ENCODE measurements at regions not wholly inside any gene's neighbourhood (a gene's known extent, or its start where the extent isn't known, plus 50 kb on each side); places are given as distances from the start of the nearest gene placed in this dataset.

GRCh38 chr17:71679832-71680231, 441.0 kb upstream of the SOX9 start:
- Histone ChIP-seq H3K9ac (ENCODE audit: low read length) (no peak overlapping the region), H3K27ac (ENCODE audit: low read depth, low read length) (no peak overlapping the region), H3K4me3 (ENCODE audit: low read length) (no peak overlapping the region), H3K36me3 (ENCODE audit: control insufficient read depth, insufficient read depth, low read length) (no peaks in the 10 kb centered on the region), H3K4me1 (ENCODE audit: control insufficient read depth, insufficient read depth, low read length) (no peaks in the 10 kb centered on the region), H3K27me3 (ENCODE audit: control insufficient read depth, insufficient read depth, low read length) (no peaks in the 10 kb centered on the region)

- Histone ChIP-seq H3K36me3 (ENCODE audit: control insufficient read depth, insufficient read depth, low read length) (no peaks in the 10 kb centered on the region), H3K9ac (ENCODE audit: low read length) (no peak overlapping the region), H3K4me3 (ENCODE audit: low read length) (no peak overlapping the region), H3K4me1 (ENCODE audit: control insufficient read depth, insufficient read depth, low read length) (no peaks in the 10 kb centered on the region), H3K27me3 (ENCODE audit: control insufficient read depth, insufficient read depth, low read length) (no peaks in the 10 kb centered on the region), H3K27ac (ENCODE audit: low read depth, low read length) (no peak overlapping the region)
Observed at GRCh38 chr17:71681427-71682173, 439.2 kb upstream of the SOX9 start.

GRCh38 chr17:71682174-71682494, 438.7 kb upstream of the SOX9 start:
- Histone ChIP-seq H3K27ac (ENCODE audit: low read depth, low read length) (no peak overlapping the region), H3K4me1 (ENCODE audit: control insufficient read depth, insufficient read depth, low read length) (no peaks in the 10 kb centered on the region)

GRCh38 chr17:71689782-71690181, 431.0 kb upstream of the SOX9 start:
- Histone ChIP-seq H3K27me3 (ENCODE audit: control insufficient read depth, insufficient read depth, low read length) (no peaks in the 10 kb centered on the region), H3K4me3 (ENCODE audit: low read length) (no peak overlapping the region), H3K9ac (ENCODE audit: low read length) (no peak overlapping the region), H3K4me1 (ENCODE audit: control insufficient read depth, insufficient read depth, low read length) (no peaks in the 10 kb centered on the region), H3K27ac (ENCODE audit: low read depth, low read length) (no peak overlapping the region), H3K36me3 (ENCODE audit: control insufficient read depth, insufficient read depth, low read length) (no peaks in the 10 kb centered on the region)

More at GRCh38 chr17:71682174-71682494, 438.7 kb upstream of the SOX9 start:
- Histone ChIP-seq H3K9ac (ENCODE audit: low read length) (no peak overlapping the region), H3K4me3 (ENCODE audit: low read length) (no peak overlapping the region), H3K36me3 (ENCODE audit: control insufficient read depth, insufficient read depth, low read length) (no peaks in the 10 kb centered on the region), H3K27me3 (ENCODE audit: control insufficient read depth, insufficient read depth, low read length) (no peaks in the 10 kb centered on the region)

GRCh38 chr17:71699907-71700306, 420.9 kb upstream of the SOX9 start:
- H3K36me3 ChIP-seq (ENCODE audit: control insufficient read depth, insufficient read depth, low read length): no peaks in the 10 kb centered on the region
- H3K9ac ChIP-seq (ENCODE audit: low read length): no peak overlapping the region
- no peak overlapping the region for H3K4me3 ChIP-seq (ENCODE audit: low read length)
- H3K27me3 ChIP-seq (ENCODE audit: control insufficient read depth, insufficient read depth, low read length): no peaks in the 10 kb centered on the region
- no peaks in the 10 kb centered on the region for H3K4me1 ChIP-seq (ENCODE audit: control insufficient read depth, insufficient read depth, low read length)
- no peak overlapping the region for H3K27ac ChIP-seq (ENCODE audit: low read depth, low read length)

- H3K36me3 ChIP-seq (ENCODE audit: control insufficient read depth, insufficient read depth, low read length): no peaks in the 10 kb centered on the region
- H3K27me3 ChIP-seq (ENCODE audit: control insufficient read depth, insufficient read depth, low read length): no peaks in the 10 kb centered on the region
- H3K27ac ChIP-seq (ENCODE audit: low read depth, low read length): no peak overlapping the region
- no peaks in the 10 kb centered on the region for H3K4me1 ChIP-seq (ENCODE audit: control insufficient read depth, insufficient read depth, low read length)
- H3K4me3 ChIP-seq (ENCODE audit: low read length): no peak overlapping the region
- no peak overlapping the region for H3K9ac ChIP-seq (ENCODE audit: low read length)
Observed at GRCh38 chr17:71703701-71704100, 417.1 kb upstream of the SOX9 start.

- Histone ChIP-seq H3K27ac (ENCODE audit: low read depth, low read length) (no peak overlapping the region), H3K36me3 (ENCODE audit: control insufficient read depth, insufficient read depth, low read length) (no peaks in the 10 kb centered on the region), H3K4me1 (ENCODE audit: control insufficient read depth, insufficient read depth, low read length) (no peaks in the 10 kb centered on the region), H3K9ac (ENCODE audit: low read length) (no peak overlapping the region), H3K4me3 (ENCODE audit: low read length) (no peak overlapping the region), H3K27me3 (ENCODE audit: control insufficient read depth, insufficient read depth, low read length) (no peaks in the 10 kb centered on the region)
Observed at GRCh38 chr17:71709271-71709890, 411.4 kb upstream of the SOX9 start.

- Histone ChIP-seq H3K27me3 (ENCODE audit: control insufficient read depth, insufficient read depth, low read length) (no peaks in the 10 kb centered on the region), H3K4me1 (ENCODE audit: control insufficient read depth, insufficient read depth, low read length) (no peaks in the 10 kb centered on the region), H3K27ac (ENCODE audit: low read depth, low read length) (no peak overlapping the region), H3K4me3 (ENCODE audit: low read length) (no peak overlapping the region), H3K36me3 (ENCODE audit: control insufficient read depth, insufficient read depth, low read length) (no peaks in the 10 kb centered on the region), H3K9ac (ENCODE audit: low read length) (no peak overlapping the region)
Observed at GRCh38 chr17:71709946-71710345, 410.9 kb upstream of the SOX9 start.

GRCh38 chr17:71710816-71711215, 410.0 kb upstream of the SOX9 start:
- Histone ChIP-seq H3K4me1 (ENCODE audit: control insufficient read depth, insufficient read depth, low read length) (no peaks in the 10 kb centered on the region), H3K9ac (ENCODE audit: low read length) (no peak overlapping the region), H3K36me3 (ENCODE audit: control insufficient read depth, insufficient read depth, low read length) (no peaks in the 10 kb centered on the region), H3K27ac (ENCODE audit: low read depth, low read length) (no peak overlapping the region), H3K27me3 (ENCODE audit: control insufficient read depth, insufficient read depth, low read length) (no peaks in the 10 kb centered on the region), H3K4me3 (ENCODE audit: low read length) (no peak overlapping the region)

- H3K9ac ChIP-seq (ENCODE audit: low read length): no peak overlapping the region
- no peak overlapping the region for H3K27ac ChIP-seq (ENCODE audit: low read depth, low read length)
- H3K27me3 ChIP-seq (ENCODE audit: control insufficient read depth, insufficient read depth, low read length): no peaks in the 10 kb centered on the region
- no peaks in the 10 kb centered on the region for H3K4me1 ChIP-seq (ENCODE audit: control insufficient read depth, insufficient read depth, low read length)
- H3K4me3 ChIP-seq (ENCODE audit: low read length): no peak overlapping the region
- H3K36me3 ChIP-seq (ENCODE audit: control insufficient read depth, insufficient read depth, low read length): no peaks in the 10 kb centered on the region
Observed at GRCh38 chr17:71713846-71714245, 407.0 kb upstream of the SOX9 start.

- Histone ChIP-seq H3K36me3 (ENCODE audit: control insufficient read depth, insufficient read depth, low read length) (no peaks in the 10 kb centered on the region), H3K27me3 (ENCODE audit: control insufficient read depth, insufficient read depth, low read length) (no peaks in the 10 kb centered on the region), H3K9ac (ENCODE audit: low read length) (no peak overlapping the region), H3K4me3 (ENCODE audit: low read length) (no peak overlapping the region), H3K27ac (ENCODE audit: low read depth, low read length) (no peak overlapping the region), H3K4me1 (ENCODE audit: control insufficient read depth, insufficient read depth, low read length) (no peaks in the 10 kb centered on the region)
Observed at GRCh38 chr17:71724339-71724738, 396.5 kb upstream of the SOX9 start.

GRCh38 chr17:71725811-71726210, 395.0 kb upstream of the SOX9 start:
- H3K4me1 ChIP-seq (ENCODE audit: control insufficient read depth, insufficient read depth, low read length): no peaks in the 10 kb centered on the region
- H3K36me3 ChIP-seq (ENCODE audit: control insufficient read depth, insufficient read depth, low read length): no peaks in the 10 kb centered on the region
- H3K4me3 ChIP-seq (ENCODE audit: low read length): no peak overlapping the region
- H3K27ac ChIP-seq (ENCODE audit: low read depth, low read length): no peak overlapping the region
- no peak overlapping the region for H3K9ac ChIP-seq (ENCODE audit: low read length)
- H3K27me3 ChIP-seq (ENCODE audit: control insufficient read depth, insufficient read depth, low read length): no peaks in the 10 kb centered on the region

GRCh38 chr17:71726341-71726740, 394.5 kb upstream of the SOX9 start:
- H3K36me3 ChIP-seq (ENCODE audit: control insufficient read depth, insufficient read depth, low read length): no peaks in the 10 kb centered on the region
- H3K9ac ChIP-seq (ENCODE audit: low read length): no peak overlapping the region
- no peak overlapping the region for H3K27ac ChIP-seq (ENCODE audit: low read depth, low read length)
- no peaks in the 10 kb centered on the region for H3K4me1 ChIP-seq (ENCODE audit: control insufficient read depth, insufficient read depth, low read length)
- H3K4me3 ChIP-seq (ENCODE audit: low read length): no peak overlapping the region
- H3K27me3 ChIP-seq (ENCODE audit: control insufficient read depth, insufficient read depth, low read length): no peaks in the 10 kb centered on the region
